HG03378 (cell line): ENCODE measurements at regions not wholly inside any gene's neighbourhood (a gene's known extent, or its start where the extent isn't known, plus 50 kb on each side); places are given as distances from the start of the nearest gene placed in this dataset.
"Not testable (repeated sequence)": the region's sequence is repeated elsewhere in the genome, so short reads cannot be mapped to it uniquely, and the experiment has no call there.

Source experiments
- ATAC-seq: cut with Tn5 transposase; IDR thresholded peaks from one replicate; pipeline ENCODE4 v1.9.1; 2021; ENCODE audit warnings: mild to moderate bottlenecking, moderate library complexity; ENCODE audit not compliant: unreplicated experiment

DNA sequence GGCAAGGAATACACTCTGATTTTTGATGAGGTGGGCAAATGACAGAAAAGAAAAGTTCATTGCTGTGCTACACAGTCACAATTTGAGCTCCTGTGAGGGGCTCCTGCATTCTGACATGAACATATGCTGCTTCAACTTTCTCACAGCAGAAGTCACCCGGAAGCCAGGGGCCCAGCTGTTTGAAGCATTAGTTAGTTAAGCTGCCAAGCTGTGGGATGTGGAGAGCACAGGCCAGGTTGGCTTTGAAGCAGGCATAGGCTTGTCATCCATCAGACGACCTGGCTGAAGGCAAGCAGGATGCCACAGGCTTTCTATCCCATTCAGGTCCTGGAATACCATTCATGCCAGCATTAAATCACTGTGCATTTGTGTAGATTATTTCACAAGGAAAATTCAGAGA lies 63.1 kb downstream of the MTNR1B start:
- ATAC-seq: no peak

DNA sequence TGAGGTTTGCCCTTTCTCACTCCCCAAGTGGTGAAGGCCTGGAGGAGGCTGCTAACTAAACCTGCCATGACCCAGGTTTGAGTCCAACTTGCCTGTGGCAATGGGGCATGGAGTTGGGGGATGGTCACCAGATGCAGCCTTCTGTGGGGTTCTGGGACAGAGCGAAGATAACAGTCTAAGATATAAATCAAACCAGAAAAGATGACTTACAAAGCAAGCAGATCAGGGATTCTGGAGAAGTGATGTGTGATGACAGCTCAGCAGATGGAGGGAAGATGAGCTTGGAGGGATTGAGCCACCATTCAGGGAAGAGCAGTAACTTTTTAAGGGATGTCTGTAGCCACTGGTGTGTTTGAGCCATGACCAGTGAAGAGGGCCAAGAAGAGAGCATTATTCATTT lies 63.6 kb downstream of the MTNR1B start:
- ATAC-seq: no peak

GRCh38 chr11:93034031-93034722 lies 64.7 kb downstream of the MTNR1B start:
- no peak for ATAC-seq

DNA sequence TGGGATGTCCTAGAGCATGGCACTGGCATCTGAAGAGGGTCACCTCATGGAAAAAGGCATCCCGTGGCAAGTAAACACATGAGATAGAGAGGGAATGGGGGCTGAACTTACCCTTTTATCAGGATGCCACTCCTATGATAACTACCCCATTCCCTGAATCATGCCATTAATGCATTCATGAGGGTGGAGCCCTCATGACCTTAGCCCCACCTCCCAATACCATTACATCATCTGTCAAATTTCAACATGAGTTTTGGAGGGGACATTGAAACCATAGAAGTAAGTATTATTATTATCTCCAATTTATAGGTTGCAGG lies 65.2 kb downstream of the MTNR1B start:
- no peak for ATAC-seq

DNA sequence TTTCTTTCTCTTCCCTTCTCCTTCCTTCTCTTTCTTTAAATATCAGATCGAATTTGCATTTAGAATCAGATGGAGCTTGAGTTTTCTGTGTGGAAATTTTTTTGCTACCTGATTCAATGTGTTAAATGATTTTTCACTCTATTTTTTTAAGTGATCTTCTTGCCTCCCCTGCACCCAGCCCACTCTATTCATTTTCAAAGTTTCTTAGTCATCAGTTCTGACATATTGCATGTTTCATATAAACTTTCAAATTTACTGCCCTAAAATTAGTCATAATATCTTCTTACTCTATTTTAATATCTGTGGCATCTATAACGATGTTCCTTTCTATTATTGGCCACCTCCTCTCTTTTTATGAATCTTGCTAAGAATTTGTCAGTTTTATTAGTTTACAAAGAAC lies 69.1 kb downstream of the MTNR1B start:
- no peak for ATAC-seq

DNA sequence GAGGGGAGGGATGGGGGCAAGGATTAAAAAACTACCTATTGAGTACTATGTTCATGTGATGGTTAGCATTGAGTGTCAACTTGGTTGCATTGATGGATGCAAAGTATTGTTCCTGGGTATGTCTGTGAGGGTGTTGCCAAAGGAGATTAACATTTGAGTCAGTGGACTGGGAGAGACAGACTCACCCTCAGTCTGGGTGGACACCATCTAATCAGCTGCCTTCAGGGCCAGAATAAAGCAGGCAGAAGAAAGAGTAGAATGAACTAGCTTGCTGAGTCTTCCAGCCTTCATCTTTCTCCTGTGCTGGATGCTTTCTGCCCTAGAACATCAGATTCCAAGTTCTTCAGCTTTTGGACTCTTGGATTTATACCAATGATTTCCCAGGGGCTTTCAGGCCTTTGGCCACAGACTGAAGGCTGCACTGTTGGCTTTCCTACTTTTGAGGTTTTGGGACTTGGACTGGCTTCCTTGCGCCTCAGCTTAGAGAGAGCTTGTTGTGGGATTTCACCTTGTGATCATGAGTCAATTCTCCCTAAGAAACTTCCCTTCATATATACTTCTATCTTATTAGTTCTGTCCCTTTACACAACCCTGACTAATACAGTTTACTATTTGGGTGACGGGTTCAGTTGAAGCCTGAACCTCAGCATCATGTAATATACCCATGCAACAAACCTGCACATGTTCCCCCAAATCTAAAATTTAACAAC lies 70.2 kb downstream of the MTNR1B start:
- no peak for ATAC-seq

DNA sequence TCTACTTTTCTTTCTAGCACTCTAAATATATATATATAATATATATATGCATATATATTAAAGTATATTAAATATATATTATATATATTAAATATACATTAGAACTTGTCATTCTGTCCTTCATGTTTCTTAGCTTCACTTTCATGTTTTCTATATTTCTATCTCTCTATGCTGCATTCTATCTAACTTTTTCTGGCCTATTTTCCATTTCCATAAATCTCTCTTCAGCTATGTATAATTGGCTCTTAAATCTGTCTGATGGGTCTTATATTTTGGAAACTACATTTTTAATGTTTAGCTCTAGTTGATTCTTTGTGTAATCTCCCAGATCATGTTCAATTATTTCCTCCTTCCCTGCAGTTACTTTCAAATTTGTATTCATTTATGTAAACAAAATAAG lies 72.2 kb downstream of the MTNR1B start:
- ATAC-seq: no peak

- ATAC-seq: not testable (repeated sequence)
Observed at GRCh38 chr11:93043186-93043585, 73.7 kb downstream of the MTNR1B start.

DNA sequence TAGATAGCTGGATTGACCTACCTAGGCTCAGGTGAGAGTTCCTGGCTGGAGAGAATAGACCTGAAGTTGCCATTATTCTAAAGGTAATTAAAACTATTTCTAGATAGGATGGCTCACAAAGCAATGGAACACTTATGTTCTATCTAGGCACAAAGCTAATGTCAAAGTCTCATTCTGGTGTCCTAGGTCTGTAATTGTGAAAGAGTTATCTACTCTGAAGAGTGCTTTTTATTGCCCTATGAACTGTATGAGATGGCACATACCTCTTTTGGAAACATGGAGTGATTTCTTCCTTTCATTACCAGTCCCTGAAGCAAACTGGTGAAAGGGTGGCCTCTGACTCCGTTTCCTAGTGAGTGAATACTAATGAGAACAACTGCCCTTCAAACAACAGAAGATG lies 80.3 kb downstream of the MTNR1B start:
- no peak for ATAC-seq

DNA sequence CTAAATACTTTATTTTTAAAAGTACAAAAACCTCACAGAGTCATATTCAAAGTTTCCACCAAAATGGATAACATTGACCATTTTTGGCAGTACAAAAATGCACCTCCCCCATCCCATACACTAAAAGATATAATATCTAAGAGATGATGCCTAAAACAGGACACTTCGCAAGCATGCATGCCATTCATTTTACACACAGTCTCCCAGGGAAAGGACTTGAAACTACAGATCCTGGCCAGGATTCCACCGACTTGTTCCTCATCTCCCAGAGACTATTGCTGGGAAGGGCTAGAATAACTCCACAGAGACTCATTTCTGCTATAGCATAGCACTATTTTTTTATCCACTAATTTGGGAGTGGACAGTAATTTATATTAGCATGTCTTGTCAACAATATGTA lies 81.7 kb downstream of the MTNR1B start:
- no peak for ATAC-seq

GRCh38 chr11:93053864-93054263 lies 84.4 kb downstream of the MTNR1B start:
- ATAC-seq: no peak

DNA sequence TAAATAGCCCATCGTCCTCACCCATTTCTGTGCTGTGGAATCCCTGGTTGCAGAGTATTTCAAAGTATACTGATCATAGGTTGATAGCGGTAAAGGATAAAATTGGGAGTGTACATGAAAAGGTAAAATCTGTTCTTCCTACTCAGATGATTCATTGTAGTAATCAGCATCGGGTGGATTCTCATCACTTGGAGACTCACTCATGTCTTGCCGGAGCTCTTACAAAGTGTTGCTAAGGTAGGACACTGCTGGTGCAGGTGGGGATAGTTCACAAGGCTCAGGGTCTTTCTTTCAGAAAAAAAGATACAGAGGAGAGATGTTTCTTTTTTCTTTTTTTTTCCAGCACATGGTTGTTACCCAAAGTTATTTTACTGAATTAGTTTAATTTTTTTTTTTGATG lies 84.8 kb downstream of the MTNR1B start:
- ATAC-seq: no peak

- peak; percentile 67 for ATAC-seq
Observed at GRCh38 chr11:93054881-93055280, 85.4 kb downstream of the MTNR1B start.

GRCh38 chr11:93059117-93059957 lies 89.9 kb downstream of the MTNR1B start:
- ATAC-seq: no peak

DNA sequence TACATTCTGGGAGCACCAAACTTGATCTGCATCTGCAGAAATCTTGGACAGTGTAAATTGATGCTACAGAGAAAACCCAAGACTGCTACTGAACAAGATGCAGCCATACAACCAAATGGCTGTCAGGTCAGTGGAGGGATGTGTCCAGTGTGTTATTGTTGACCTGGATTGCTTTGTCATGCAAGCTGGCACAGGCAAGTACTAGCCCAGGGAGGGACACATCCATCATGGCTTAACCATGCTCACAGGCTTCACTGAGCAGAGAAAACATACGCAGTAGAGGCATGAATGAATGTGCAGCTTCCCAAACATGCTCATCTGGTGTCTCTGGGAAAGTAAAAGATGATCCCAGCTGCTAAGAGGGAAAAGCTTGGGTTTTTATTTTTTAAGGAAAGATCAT lies 93.6 kb downstream of the MTNR1B start:
- no peak for ATAC-seq

- not testable (repeated sequence) for ATAC-seq
Observed at GRCh38 chr11:93065074-93065674, 95.7 kb downstream of the MTNR1B start.

- no peak for ATAC-seq
Observed at GRCh38 chr11:93067881-93068390, 98.5 kb downstream of the MTNR1B start.

GRCh38 chr11:93072229-93072914 lies 102.9 kb downstream of the MTNR1B start:
- no peak for ATAC-seq

- no peak for ATAC-seq
Observed at GRCh38 chr11:93073026-93073425, 103.6 kb downstream of the MTNR1B start.

DNA sequence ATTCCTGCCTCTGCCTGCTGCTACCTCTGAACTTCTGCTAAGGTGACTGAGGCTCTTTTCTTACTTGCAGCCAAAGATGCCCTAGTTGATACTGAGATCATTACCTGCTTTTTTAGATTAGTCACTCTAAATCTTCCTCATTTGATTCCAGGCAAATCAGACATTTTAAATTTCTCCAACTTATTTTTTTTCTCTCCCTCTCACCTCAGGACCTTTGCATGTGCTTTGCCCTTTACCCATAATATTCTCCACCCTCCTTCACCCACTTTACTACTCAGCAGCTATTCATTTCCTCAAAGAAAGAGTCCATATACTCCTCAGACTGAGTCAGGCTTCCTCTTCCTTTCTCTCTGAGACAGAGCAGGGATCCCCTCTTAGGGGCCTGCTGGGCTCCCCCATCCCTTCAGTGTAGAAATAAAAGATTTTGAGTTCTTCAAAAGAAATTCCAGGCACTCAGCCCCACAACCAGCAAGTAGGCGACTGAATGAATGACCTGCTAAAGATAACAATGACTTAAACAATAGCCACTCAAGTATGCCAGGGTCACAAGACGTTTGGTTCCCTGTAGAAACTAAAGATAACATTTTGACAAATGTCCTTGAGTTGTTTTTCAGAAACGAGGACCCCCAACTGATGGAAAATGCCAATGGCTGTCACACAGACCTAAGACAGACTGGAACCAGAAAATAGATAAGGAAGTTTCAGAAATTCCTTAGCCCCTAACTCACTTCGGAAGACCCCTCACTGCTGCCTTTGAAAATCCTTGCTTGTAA lies 104.2 kb downstream of the MTNR1B start:
- ATAC-seq: no peak
